ENCODE measurements at regions not wholly inside any gene's neighbourhood (a gene's known extent, or its start where the extent isn't known, plus 50 kb on each side); places are given as distances from the start of the nearest gene placed in this dataset.

GRCh38 chr4:62484357-62484756 is 1284.2 kb downstream of the ADGRL3 start:
- TF ChIP-seq, protein P1, sequence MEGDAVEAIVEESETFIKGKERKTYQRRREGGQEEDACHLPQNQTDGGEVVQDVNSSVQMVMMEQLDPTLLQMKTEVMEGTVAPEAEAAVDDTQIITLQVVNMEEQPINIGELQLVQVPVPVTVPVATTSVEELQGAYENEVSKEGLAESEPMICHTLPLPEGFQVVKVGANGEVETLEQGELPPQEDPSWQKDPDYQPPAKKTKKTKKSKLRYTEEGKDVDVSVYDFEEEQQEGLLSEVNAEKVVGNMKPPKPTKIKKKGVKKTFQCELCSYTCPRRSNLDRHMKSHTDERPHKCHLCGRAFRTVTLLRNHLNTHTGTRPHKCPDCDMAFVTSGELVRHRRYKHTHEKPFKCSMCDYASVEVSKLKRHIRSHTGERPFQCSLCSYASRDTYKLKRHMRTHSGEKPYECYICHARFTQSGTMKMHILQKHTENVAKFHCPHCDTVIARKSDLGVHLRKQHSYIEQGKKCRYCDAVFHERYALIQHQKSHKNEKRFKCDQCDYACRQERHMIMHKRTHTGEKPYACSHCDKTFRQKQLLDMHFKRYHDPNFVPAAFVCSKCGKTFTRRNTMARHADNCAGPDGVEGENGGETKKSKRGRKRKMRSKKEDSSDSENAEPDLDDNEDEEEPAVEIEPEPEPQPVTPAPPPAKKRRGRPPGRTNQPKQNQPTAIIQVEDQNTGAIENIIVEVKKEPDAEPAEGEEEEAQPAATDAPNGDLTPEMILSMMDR (IDR thresholded peaks at IDR 0.05) = no peak
- TF ChIP-seq POLR2AphosphoS5 (IDR thresholded peaks at IDR 0.05; ENCODE audit: insufficient read depth in 1 of 2, low read depth in 1 of 2) = no peak
